HG03025 (cell line): ENCODE measurements at regions not wholly inside any gene's neighbourhood (a gene's known extent, or its start where the extent isn't known, plus 50 kb on each side); places are given as distances from the start of the nearest gene placed in this dataset.
A peak's percentile ranks its signal among the peaks of the same experiment; 100 is the strongest.
"Not testable (repeated sequence)": the region's sequence is repeated elsewhere in the genome, so short reads cannot be mapped to it uniquely, and the experiment has no call there.

Source experiments
- ATAC-seq: cut with Tn5 transposase; IDR thresholded peaks from one replicate; pipeline ENCODE4 v1.9.1; 2021; ENCODE audit warnings: mild to moderate bottlenecking, moderate library complexity; ENCODE audit not compliant: unreplicated experiment, low FRiP score

- ATAC-seq: no peak
Observed at GRCh38 chr14:53621433-53621832, 335.2 kb downstream of the BMP4 start.

GRCh38 chr14:53620890-53621289, 335.7 kb downstream of the BMP4 start:
- no peak for ATAC-seq

GRCh38 chr14:53620317-53620716, 336.3 kb downstream of the BMP4 start:
- ATAC-seq: no peak

GRCh38 chr14:53619691-53620231, 336.9 kb downstream of the BMP4 start:
- no peak for ATAC-seq

GRCh38 chr14:53616536-53616935, 340.1 kb downstream of the BMP4 start:
- not testable (repeated sequence) for ATAC-seq

GRCh38 chr14:53615252-53615651, 341.4 kb downstream of the BMP4 start:
- no peak for ATAC-seq

- peak; percentile 97 for ATAC-seq
Observed at GRCh38 chr14:53613404-53614253, 343.0 kb downstream of the BMP4 start.

GRCh38 chr14:53610947-53611346, 345.7 kb downstream of the BMP4 start:
- no peak for ATAC-seq

- no peak for ATAC-seq
Observed at GRCh38 chr14:53609009-53609408, 347.6 kb downstream of the BMP4 start.

- ATAC-seq: peak; percentile 42
Observed at GRCh38 chr14:53608369-53608768, 348.3 kb downstream of the BMP4 start.

- no peak for ATAC-seq
Observed at GRCh38 chr14:53606203-53606602, 350.4 kb downstream of the BMP4 start.

- ATAC-seq: no peak
Observed at GRCh38 chr14:53605562-53605961, 351.1 kb downstream of the BMP4 start.

- no peak for ATAC-seq
Observed at GRCh38 chr14:53603994-53604393, 352.6 kb downstream of the BMP4 start.

- no peak for ATAC-seq
Observed at GRCh38 chr14:53601409-53601808, 355.2 kb downstream of the BMP4 start.

GRCh38 chr14:53599221-53599945, 357.2 kb downstream of the BMP4 start:
- no peak for ATAC-seq

GRCh38 chr14:53596853-53597525, 359.6 kb downstream of the BMP4 start:
- ATAC-seq: no peak

- no peak for ATAC-seq
Observed at GRCh38 chr14:53591816-53592215, 364.8 kb downstream of the BMP4 start.

GRCh38 chr14:53581504-53581903, 375.1 kb downstream of the BMP4 start:
- no peak for ATAC-seq

GRCh38 chr14:53571641-53572328, 384.8 kb downstream of the BMP4 start:
- ATAC-seq: no peak
